VCaP (cell line): ENCODE measurements at regions not wholly inside any gene's neighbourhood (a gene's known extent, or its start where the extent isn't known, plus 50 kb on each side); places are given as distances from the start of the nearest gene placed in this dataset.

Experiments used
- H3K27ac ChIP-seq: fragments of 450-650 bp; 2 replicates; pipeline ENCODE4 v1.5.1; 2017
- CTCF ChIP-seq: fragments of 450-650 bp; conservative IDR thresholded peaks from 2 replicates; pipeline ENCODE4 v1.5.1; 2017; ENCODE audit warnings: mild to moderate bottlenecking, moderate library complexity

DNA sequence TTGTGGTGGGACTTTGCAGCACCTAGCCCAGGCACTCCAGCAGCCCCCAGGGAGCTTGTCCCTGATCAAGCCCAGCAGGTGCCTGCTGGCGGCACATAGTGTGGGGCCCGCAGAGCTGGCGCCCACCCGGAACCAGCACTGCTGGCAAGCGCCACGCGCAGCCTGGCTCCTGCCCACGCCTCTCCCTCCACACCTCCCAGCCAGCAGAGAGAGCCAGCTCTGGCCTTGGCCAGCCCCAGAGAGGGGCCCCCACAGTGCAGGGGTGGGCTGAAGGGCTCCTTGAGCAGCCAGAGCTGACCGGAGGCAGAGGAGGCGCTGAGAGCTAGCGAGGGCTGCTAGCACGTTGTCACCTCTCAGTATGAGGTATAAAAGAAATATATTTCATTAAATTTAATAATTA, 716.5 kb upstream of the MAP3K7 start:
- H3K27ac ChIP-seq: no peak overlapping the region
- TF ChIP-seq CTCF: no peak

GRCh38 chr6:91299544-91300491, 712.9 kb upstream of the MAP3K7 start:
- H3K27ac ChIP-seq: no peak overlapping the region
- no peak for TF ChIP-seq CTCF

DNA sequence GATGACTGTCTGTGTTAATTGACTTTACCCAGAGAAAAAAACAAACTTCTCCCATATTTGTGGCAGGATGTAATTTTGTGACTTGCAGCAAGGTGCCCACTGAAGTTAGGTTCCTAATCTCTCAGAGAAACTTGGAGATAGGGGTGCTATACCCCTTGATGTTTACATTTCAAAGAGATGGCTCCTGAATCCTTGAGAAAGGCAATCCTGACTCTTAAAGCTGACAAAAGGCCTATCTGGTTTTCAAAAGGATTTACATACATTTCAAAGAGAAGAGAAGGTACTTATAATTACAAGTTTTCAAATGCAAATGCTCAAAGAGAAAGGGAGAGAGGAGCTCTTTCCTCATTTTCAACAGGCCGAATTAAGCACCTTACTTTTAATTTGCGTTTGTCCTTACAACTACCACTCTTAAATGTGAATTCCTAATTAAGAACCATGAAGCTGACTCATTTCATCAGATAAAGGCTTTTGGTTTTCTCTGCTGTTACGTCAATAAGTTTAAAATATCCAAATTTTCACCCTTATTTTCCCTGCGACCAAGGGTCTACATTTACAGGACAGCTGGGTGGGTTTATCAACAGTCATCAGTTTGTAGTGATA, 711.8 kb upstream of the MAP3K7 start:
- no peak overlapping the region for H3K27ac ChIP-seq

GRCh38 chr6:91293395-91293794, 706.5 kb upstream of the MAP3K7 start:
- no peak for TF ChIP-seq CTCF
- no peak overlapping the region for H3K27ac ChIP-seq

More for the DNA sequence above, 711.8 kb upstream of the MAP3K7 start:
- no peak for TF ChIP-seq CTCF

- no peak for TF ChIP-seq CTCF
- H3K27ac ChIP-seq: no peak overlapping the region
These were observed 704.2 kb upstream of the MAP3K7 start for GRCh38 chr6:91291071-91291470.

GRCh38 chr6:91288741-91289140, 701.9 kb upstream of the MAP3K7 start:
- TF ChIP-seq CTCF: no peak
- H3K27ac ChIP-seq: no peak overlapping the region

DNA sequence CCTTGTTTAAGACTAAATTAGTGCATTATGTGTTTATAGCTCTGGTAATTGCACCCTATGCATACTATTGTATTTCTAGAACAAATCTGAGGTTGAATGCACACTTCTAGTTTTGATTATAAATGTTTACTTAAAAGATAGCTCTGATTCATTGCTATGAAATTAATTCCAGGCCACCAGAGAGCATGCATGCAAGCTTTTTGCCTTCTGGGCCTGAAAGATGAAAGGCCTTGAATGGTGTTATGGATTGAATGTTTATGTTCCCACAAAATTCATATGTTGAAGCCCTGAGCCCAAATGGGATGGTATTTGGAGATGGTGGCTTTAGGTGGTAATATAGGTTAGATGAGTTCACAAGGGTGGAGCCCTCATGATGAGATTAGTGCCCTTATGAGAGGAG, 695.0 kb upstream of the MAP3K7 start:
- no peak for TF ChIP-seq CTCF

More for the DNA sequence above, 695.0 kb upstream of the MAP3K7 start:
- no peak overlapping the region for H3K27ac ChIP-seq
